ENCODE measurements at regions not wholly inside any gene's neighbourhood (a gene's known extent, or its start where the extent isn't known, plus 50 kb on each side); places are given as distances from the start of the nearest gene placed in this dataset.
"Not testable (repeated sequence)": the region's sequence is repeated elsewhere in the genome, so short reads cannot be mapped to it uniquely, and the experiment has no call there.

GRCh38 chr3:26375843-26376530 lies 246.6 kb upstream of the LRRC3B start:
- DNase-seq: no peak
- ATAC-seq: no peak
- intact Hi-C loops (cut with DNase I, micrococcal nuclease): no loop called here

GRCh38 chr3:26381411-26381810 lies 241.2 kb upstream of the LRRC3B start:
- no peak for ATAC-seq
- DNase-seq: no peak
- intact Hi-C loops (cut with DNase I, micrococcal nuclease): no loop called here

GRCh38 chr3:26406636-26407035 lies 215.9 kb upstream of the LRRC3B start:
- intact Hi-C loops (cut with DNase I, micrococcal nuclease): no loop called here

GRCh38 chr3:26418553-26418952 lies 204.0 kb upstream of the LRRC3B start:
- intact Hi-C loops (cut with DNase I, micrococcal nuclease): no loop called here
- ATAC-seq (no peak), DNase-seq (no peak)

More at GRCh38 chr3:26406636-26407035, 215.9 kb upstream of the LRRC3B start:
- no peak for DNase-seq
- no peak for ATAC-seq

GRCh38 chr3:26422415-26422814 lies 200.2 kb upstream of the LRRC3B start:
- no peak for ATAC-seq
- DNase-seq: no peak
- intact Hi-C loops (cut with DNase I, micrococcal nuclease): no loop called here

- ATAC-seq (no peak), DNase-seq (no peak)
- intact Hi-C loops (cut with DNase I, micrococcal nuclease): no loop called here
These were observed 197.5 kb upstream of the LRRC3B start for GRCh38 chr3:26425076-26425475.

- DNase-seq: no peak
- ATAC-seq: no peak
- intact Hi-C loops (cut with DNase I, micrococcal nuclease): no loop called here
These were observed 193.6 kb upstream of the LRRC3B start for GRCh38 chr3:26428992-26429391.

- no peak for DNase-seq
- no peak for ATAC-seq
- intact Hi-C loops (cut with DNase I, micrococcal nuclease): no loop called here
These were observed 184.9 kb upstream of the LRRC3B start for GRCh38 chr3:26437678-26438077.

GRCh38 chr3:26438325-26438940 lies 184.1 kb upstream of the LRRC3B start:
- DNase-seq (no peak), ATAC-seq (no peak)
- intact Hi-C loops (cut with DNase I, micrococcal nuclease): no loop called here

- no peak for ATAC-seq
- no peak for DNase-seq
- intact Hi-C loops (cut with DNase I, micrococcal nuclease): no loop called here
These were observed 183.3 kb upstream of the LRRC3B start for GRCh38 chr3:26438981-26439884.

GRCh38 chr3:26449996-26450395 lies 172.6 kb upstream of the LRRC3B start:
- intact Hi-C loops (cut with DNase I, micrococcal nuclease): no loop called here
- ATAC-seq (no peak), DNase-seq (no peak)

GRCh38 chr3:26452363-26452762 lies 170.2 kb upstream of the LRRC3B start:
- ATAC-seq (no peak), DNase-seq (no peak)
- intact Hi-C loops (cut with DNase I, micrococcal nuclease): no loop called here

GRCh38 chr3:26460985-26461384 lies 161.6 kb upstream of the LRRC3B start:
- ATAC-seq (no peak), DNase-seq (no peak)
- intact Hi-C loops (cut with DNase I, micrococcal nuclease): no loop called here

- no peak for DNase-seq
- intact Hi-C loops (cut with DNase I, micrococcal nuclease): no loop called here
- no peak for ATAC-seq
These were observed 150.2 kb upstream of the LRRC3B start for GRCh38 chr3:26472345-26472744.

GRCh38 chr3:26474706-26475105 lies 147.9 kb upstream of the LRRC3B start:
- DNase-seq: no peak
- intact Hi-C loops (cut with DNase I, micrococcal nuclease): no loop called here
- ATAC-seq: no peak

- no peak for DNase-seq
- intact Hi-C loops (cut with DNase I, micrococcal nuclease): no loop called here
- no peak for ATAC-seq
These were observed 142.2 kb upstream of the LRRC3B start for GRCh38 chr3:26480377-26480776.

- intact Hi-C loops (cut with DNase I, micrococcal nuclease): no loop called here
- ATAC-seq: no peak
- no peak for DNase-seq
These were observed 138.4 kb upstream of the LRRC3B start for GRCh38 chr3:26484140-26484539.

GRCh38 chr3:26498271-26498670 lies 124.3 kb upstream of the LRRC3B start:
- ATAC-seq: no peak
- DNase-seq: no peak
- intact Hi-C loops (cut with DNase I, micrococcal nuclease): no loop called here

- DNase-seq (no peak), ATAC-seq (no peak)
- intact Hi-C loops (cut with DNase I, micrococcal nuclease): no loop called here
These were observed 117.2 kb upstream of the LRRC3B start for GRCh38 chr3:26505399-26505798.

- intact Hi-C loops (cut with DNase I, micrococcal nuclease); ATAC-seq; DNase-seq: not testable (repeated sequence)
These were observed 108.0 kb upstream of the LRRC3B start for GRCh38 chr3:26514445-26515029.

Data from left colon (tissue), 2 donors.